Natural killer cell (primary cell): ENCODE measurements at regions not wholly inside any gene's neighbourhood (a gene's known extent, or its start where the extent isn't known, plus 50 kb on each side); places are given as distances from the start of the nearest gene placed in this dataset.

ENCODE experiments used
- ATAC-seq, 3 donors: fragments of 150-1000 bp in 2 of 3; fragments of 200-7000 bp in 1 of 3; cut with Tn5 transposase; 1 replicate in 1 of 3; 2 replicates in 2 of 3; pipeline ENCODE4 v1.10.0; 2021; ENCODE audit warnings: mild to moderate bottlenecking in 2 of 3, moderate library complexity in 2 of 3
- DNase-seq, 2 donors: peaks; one replicate each; pipeline versions ENCODE4 v3.0.0 to v3.0.0-alpha.2; 2013 to 2021; ENCODE audit warnings: mixed read lengths in 1 of 2
- H3K27ac ChIP-seq: one replicate; pipeline ENCODE4 v1.5.1; 2013; ENCODE audit warnings: mild to moderate bottlenecking, low read length
- H3K27me3 ChIP-seq: one replicate; pipeline ENCODE4 v1.6.1; 2013; ENCODE audit warnings: low read length; ENCODE audit not compliant: control insufficient read depth, insufficient read depth
- H3K36me3 ChIP-seq: one replicate; pipeline ENCODE4 v1.6.1; 2013; ENCODE audit warnings: low read length; ENCODE audit not compliant: control insufficient read depth, insufficient read depth
- H3K4me1 ChIP-seq: one replicate; pipeline ENCODE4 v1.6.1; 2013; ENCODE audit warnings: low read length; ENCODE audit not compliant: control insufficient read depth, insufficient read depth
- H3K4me3 ChIP-seq: one replicate; pipeline ENCODE4 v1.5.1; 2013; ENCODE audit warnings: low read length
- H3K9me3 ChIP-seq: one replicate; pipeline ENCODE4 v1.6.1; 2013; ENCODE audit warnings: low read length; ENCODE audit not compliant: control insufficient read depth, insufficient read depth
- H3K27ac Mint-ChIP-seq, 2 donors: one replicate each; pipeline ENCODE4 v1.8.0; 2022; ENCODE audit warnings: mild to moderate bottlenecking in 2 of 2, mixed read lengths in 2 of 2, moderate library complexity in 1 of 2
- H3K27me3 Mint-ChIP-seq, 2 donors: one replicate each; pipeline ENCODE4 v1.8.0; 2022; ENCODE audit warnings: low read depth in 2 of 2, mixed read lengths in 2 of 2
- H3K36me3 Mint-ChIP-seq: one replicate; pipeline ENCODE4 v1.8.0; 2022; ENCODE audit warnings: mixed read lengths
- H3K4me1 Mint-ChIP-seq, 2 donors: one replicate each; pipeline ENCODE4 v1.8.0; 2022; ENCODE audit warnings: mixed read lengths in 2 of 2
- H3K4me3 Mint-ChIP-seq: one replicate; pipeline ENCODE4 v1.8.0; 2022; ENCODE audit warnings: mild to moderate bottlenecking, moderate library complexity, mixed read lengths
- H3K9me3 Mint-ChIP-seq, 2 donors: one replicate each; pipeline ENCODE4 v1.8.0; 2022; ENCODE audit warnings: mixed read lengths in 2 of 2
- CTCF ChIP-seq: fragments of 200-600 bp; IDR thresholded peaks from one replicate; pipeline ENCODE4 v1.8.0; 2022; ENCODE audit warnings: antibody characterized with exemption
- WGBS: methylation state at CpG from one replicate; pipeline ENCODE4 v1.1.7; 2013; ENCODE audit warnings: missing lambda C conversion rate; ENCODE audit not compliant: insufficient coverage; 5-methylcytosine and 5-hydroxymethylcytosine counted together
- intact Hi-C: fragments of 100-400 bp; cut with micrococcal nuclease; formaldehyde crosslinking; loops from one replicate; pipeline ENCODE4 v1.14.2; 2022

- ATAC-seq (no peak), DNase-seq (no peak)
- Histone ChIP-seq H3K9me3 (no peaks in the 10 kb centered on the region), H3K4me3 (no peak overlapping the region), H3K27ac (no peak overlapping the region), H3K36me3 (no peaks in the 10 kb centered on the region), H3K27me3 (no peaks in the 10 kb centered on the region), H3K4me1 (no peaks in the 10 kb centered on the region)
- TF ChIP-seq CTCF = no peak
- intact Hi-C loops = no loop called here
- Mint-ChIP-seq H3K36me3 (no peaks in the 10 kb centered on the region), H3K27ac (no peak overlapping the region), H3K4me3 (no peak overlapping the region), H3K9me3 (no peaks in the 10 kb centered on the region), H3K4me1 (no peaks in the 10 kb centered on the region), H3K27me3 (peaks cover 0 to 3% of the 10 kb centered on the region in 2 donors)
- 72% methylated on average over 11 of the region's 11 CpGs for whole genome bisulfite sequencing
These were observed 287.0 kb upstream of the PLXNA2 start for GRCh38 chr1:208531003-208531750.

GRCh38 chr1:208533746-208534598, 289.8 kb upstream of the PLXNA2 start:
- 79% methylated on average over 6 of the region's 7 CpGs for WGBS
- intact Hi-C loops = no loop called here
- DNase-seq (no peak), ATAC-seq (no peak)
- Mint-ChIP-seq H3K27me3 (peaks cover 0 to 3% of the 10 kb centered on the region in 2 donors), H3K9me3 (no peaks in the 10 kb centered on the region), H3K4me3 (no peak overlapping the region), H3K36me3 (no peaks in the 10 kb centered on the region), H3K4me1 (no peaks in the 10 kb centered on the region), H3K27ac (no peak overlapping the region)
- Histone ChIP-seq H3K27ac (no peak overlapping the region), H3K36me3 (no peaks in the 10 kb centered on the region), H3K27me3 (no peaks in the 10 kb centered on the region), H3K9me3 (no peaks in the 10 kb centered on the region), H3K4me1 (no peaks in the 10 kb centered on the region), H3K4me3 (no peak overlapping the region)
- TF ChIP-seq CTCF = no peak

GRCh38 chr1:208534599-208534897, 290.4 kb upstream of the PLXNA2 start:
- Mint-ChIP-seq H3K36me3 (no peaks in the 10 kb centered on the region), H3K27ac (no peak overlapping the region), H3K4me1 (no peaks in the 10 kb centered on the region), H3K27me3 (peaks cover 0 to 3% of the 10 kb centered on the region in 2 donors), H3K9me3 (no peaks in the 10 kb centered on the region), H3K4me3 (no peak overlapping the region)
- no peak for ATAC-seq
- no peaks in the 10 kb centered on the region for H3K27me3 ChIP-seq
- H3K4me3 ChIP-seq = no peak overlapping the region
- TF ChIP-seq CTCF = no peak
- intact Hi-C loops = no loop called here
- DNase-seq = no peak
- H3K36me3 ChIP-seq = no peaks in the 10 kb centered on the region
- H3K4me1 ChIP-seq = no peaks in the 10 kb centered on the region
- H3K27ac ChIP-seq = no peak overlapping the region
- H3K9me3 ChIP-seq = no peaks in the 10 kb centered on the region
- WGBS = 89% methylated on average over 4 of the region's 4 CpGs
